ENCODE measurements at regions not wholly inside any gene's neighbourhood (a gene's known extent, or its start where the extent isn't known, plus 50 kb on each side); places are given as distances from the start of the nearest gene placed in this dataset.

DNA sequence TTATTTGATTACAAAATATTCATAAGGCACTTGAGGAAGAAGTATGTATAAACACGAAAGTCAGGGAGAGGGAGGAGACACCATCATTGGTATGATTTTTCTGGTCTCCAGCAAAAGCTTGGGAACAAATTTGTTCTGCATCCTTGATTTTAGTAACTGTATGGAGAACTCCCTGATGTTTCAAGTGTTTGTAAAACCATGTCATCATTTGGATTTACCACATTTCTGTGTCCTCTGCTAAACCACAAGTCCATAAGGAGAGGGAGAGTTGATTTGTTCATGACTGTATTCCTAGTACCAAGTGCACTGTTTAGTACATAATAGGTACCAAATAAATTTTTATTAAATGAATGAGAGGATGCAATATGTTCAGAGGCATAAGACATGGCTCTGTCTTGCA lies 181.1 kb downstream of the BTG1 start:
- TF ChIP-seq, protein P1, sequence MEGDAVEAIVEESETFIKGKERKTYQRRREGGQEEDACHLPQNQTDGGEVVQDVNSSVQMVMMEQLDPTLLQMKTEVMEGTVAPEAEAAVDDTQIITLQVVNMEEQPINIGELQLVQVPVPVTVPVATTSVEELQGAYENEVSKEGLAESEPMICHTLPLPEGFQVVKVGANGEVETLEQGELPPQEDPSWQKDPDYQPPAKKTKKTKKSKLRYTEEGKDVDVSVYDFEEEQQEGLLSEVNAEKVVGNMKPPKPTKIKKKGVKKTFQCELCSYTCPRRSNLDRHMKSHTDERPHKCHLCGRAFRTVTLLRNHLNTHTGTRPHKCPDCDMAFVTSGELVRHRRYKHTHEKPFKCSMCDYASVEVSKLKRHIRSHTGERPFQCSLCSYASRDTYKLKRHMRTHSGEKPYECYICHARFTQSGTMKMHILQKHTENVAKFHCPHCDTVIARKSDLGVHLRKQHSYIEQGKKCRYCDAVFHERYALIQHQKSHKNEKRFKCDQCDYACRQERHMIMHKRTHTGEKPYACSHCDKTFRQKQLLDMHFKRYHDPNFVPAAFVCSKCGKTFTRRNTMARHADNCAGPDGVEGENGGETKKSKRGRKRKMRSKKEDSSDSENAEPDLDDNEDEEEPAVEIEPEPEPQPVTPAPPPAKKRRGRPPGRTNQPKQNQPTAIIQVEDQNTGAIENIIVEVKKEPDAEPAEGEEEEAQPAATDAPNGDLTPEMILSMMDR (IDR thresholded peaks at IDR 0.05): no peak
- no peak for TF ChIP-seq POLR2AphosphoS5 (IDR thresholded peaks at IDR 0.05)
